ENCODE measurements at regions not wholly inside any gene's neighbourhood (a gene's known extent, or its start where the extent isn't known, plus 50 kb on each side); places are given as distances from the start of the nearest gene placed in this dataset.

DNA sequence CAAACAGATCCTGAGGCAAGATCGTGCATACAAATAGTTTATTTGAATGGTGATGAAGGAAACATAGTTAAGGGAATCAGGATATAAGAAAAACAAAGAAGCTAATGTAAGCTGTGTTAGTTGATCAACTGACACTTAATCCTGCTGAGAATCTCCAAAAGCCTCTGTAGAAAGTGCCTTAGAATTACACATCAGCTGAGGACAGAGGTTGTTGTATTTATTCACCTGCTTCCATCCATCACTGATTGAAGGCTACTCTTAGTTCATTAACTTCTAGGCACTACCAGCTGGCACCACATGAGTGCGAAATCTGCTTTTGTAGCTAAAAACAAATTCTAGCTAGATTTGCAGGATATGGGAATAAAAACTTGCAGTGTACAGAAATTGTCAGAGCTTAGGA, 1082.0 kb upstream of the CNTN5 start:
- H3K27me3 ChIP-seq (ENCODE audit: control insufficient read depth in 2 of 2, insufficient read depth in 2 of 2, low read length in 2 of 2): no peaks in the 10 kb centered on the region
- H3K36me3 Mint-ChIP-seq: no peaks in the 10 kb centered on the region
- H4K20me1 ChIP-seq (ENCODE audit: insufficient read depth, low read length): no peaks in the 10 kb centered on the region
- no peaks in the 10 kb centered on the region for H3K4me1 Mint-ChIP-seq
- H3K4me1 ChIP-seq (ENCODE audit: control insufficient read depth in 1 of 2, insufficient read depth in 2 of 2, low read length in 2 of 2): no peaks in the 10 kb centered on the region
- peaks cover 0 to 6% (median 2%) of the 10 kb centered on the region in 7 donors for H3K9me3 Mint-ChIP-seq
- TF ChIP-seq, protein P1, sequence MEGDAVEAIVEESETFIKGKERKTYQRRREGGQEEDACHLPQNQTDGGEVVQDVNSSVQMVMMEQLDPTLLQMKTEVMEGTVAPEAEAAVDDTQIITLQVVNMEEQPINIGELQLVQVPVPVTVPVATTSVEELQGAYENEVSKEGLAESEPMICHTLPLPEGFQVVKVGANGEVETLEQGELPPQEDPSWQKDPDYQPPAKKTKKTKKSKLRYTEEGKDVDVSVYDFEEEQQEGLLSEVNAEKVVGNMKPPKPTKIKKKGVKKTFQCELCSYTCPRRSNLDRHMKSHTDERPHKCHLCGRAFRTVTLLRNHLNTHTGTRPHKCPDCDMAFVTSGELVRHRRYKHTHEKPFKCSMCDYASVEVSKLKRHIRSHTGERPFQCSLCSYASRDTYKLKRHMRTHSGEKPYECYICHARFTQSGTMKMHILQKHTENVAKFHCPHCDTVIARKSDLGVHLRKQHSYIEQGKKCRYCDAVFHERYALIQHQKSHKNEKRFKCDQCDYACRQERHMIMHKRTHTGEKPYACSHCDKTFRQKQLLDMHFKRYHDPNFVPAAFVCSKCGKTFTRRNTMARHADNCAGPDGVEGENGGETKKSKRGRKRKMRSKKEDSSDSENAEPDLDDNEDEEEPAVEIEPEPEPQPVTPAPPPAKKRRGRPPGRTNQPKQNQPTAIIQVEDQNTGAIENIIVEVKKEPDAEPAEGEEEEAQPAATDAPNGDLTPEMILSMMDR (IDR thresholded peaks at IDR 0.05): no peak
- DNase-seq: no peak
- H3K9ac ChIP-seq (ENCODE audit: insufficient read depth, low read length, poor library complexity, severe bottlenecking): no peak overlapping the region
- WGBS (ENCODE audit: insufficient coverage): no CpG with 5 or more reads among the region's 2 CpGs
- H3K4me3 ChIP-seq (replicated peaks in 1 of 3; ENCODE audit: low read depth in 2 of 3, low read length in 3 of 3): no peak overlapping the region
- H3K36me3 ChIP-seq (replicated peaks in 1 of 2; ENCODE audit: control insufficient read depth in 1 of 2, insufficient read depth in 2 of 2, low read length in 2 of 2): no peaks in the 10 kb centered on the region
- H3K27ac Mint-ChIP-seq: no peak overlapping the region
- no peaks in the 10 kb centered on the region for H3K79me2 ChIP-seq (ENCODE audit: insufficient read depth, low read length)
- H3K27ac ChIP-seq (ENCODE audit: low read depth in 1 of 2, low read length in 2 of 2): no peak overlapping the region
- H3K27me3 Mint-ChIP-seq (ENCODE audit: low read depth in 3 of 3): no peaks in the 10 kb centered on the region
- no peak overlapping the region for H3K4me3 Mint-ChIP-seq
- no peak overlapping the region for H2AFZ ChIP-seq (ENCODE audit: insufficient read depth, low read depth, low read length, poor library complexity, severe bottlenecking)
- H3K9me3 ChIP-seq (replicated peaks in 1 of 2; ENCODE audit: control insufficient read depth in 1 of 2, insufficient read depth in 1 of 2, low read length in 2 of 2): peaks cover 0 to 2% of the 10 kb centered on the region in 2 donors
- intact Hi-C loops (cut with micrococcal nuclease): no loop called here
- H3K4me2 ChIP-seq (replicated peaks; ENCODE audit: extremely low read depth, low read length, poor library complexity, severe bottlenecking): no peak overlapping the region

DNA sequence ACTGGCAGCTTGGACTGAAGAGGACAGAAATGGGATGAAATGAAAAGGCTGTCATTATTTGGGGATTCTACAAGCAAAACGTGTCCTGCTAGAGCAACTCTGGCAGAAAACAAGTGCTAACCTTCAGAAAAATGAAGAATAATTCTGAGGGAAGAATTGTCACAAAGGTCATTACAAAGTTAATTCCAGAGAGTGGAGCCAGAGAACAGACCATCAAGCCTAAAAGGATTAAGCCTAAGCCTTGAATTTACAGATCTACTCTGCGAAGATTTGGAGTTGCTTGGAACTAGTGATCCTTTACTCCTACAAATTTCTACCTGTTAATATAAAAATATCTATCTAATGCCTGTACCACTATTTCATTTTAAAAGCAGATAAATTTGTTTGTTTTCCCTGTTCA, 1077.3 kb upstream of the CNTN5 start:
- Histone ChIP-seq H3K4me3 (replicated peaks in 1 of 3; ENCODE audit: low read depth in 2 of 3, low read length in 3 of 3) (no peak overlapping the region), H3K27ac (ENCODE audit: low read depth in 1 of 2, low read length in 2 of 2) (no peak overlapping the region), H3K4me1 (ENCODE audit: control insufficient read depth in 1 of 2, insufficient read depth in 2 of 2, low read length in 2 of 2) (no peaks in the 10 kb centered on the region), H3K9me3 (replicated peaks in 1 of 2; ENCODE audit: control insufficient read depth in 1 of 2, insufficient read depth in 1 of 2, low read length in 2 of 2) (peaks cover 5% of the 10 kb centered on the region in 2 donors), H3K4me2 (replicated peaks; ENCODE audit: extremely low read depth, low read length, poor library complexity, severe bottlenecking) (no peak overlapping the region), H3K36me3 (replicated peaks in 1 of 2; ENCODE audit: control insufficient read depth in 1 of 2, insufficient read depth in 2 of 2, low read length in 2 of 2) (no peaks in the 10 kb centered on the region), H3K9ac (ENCODE audit: insufficient read depth, low read length, poor library complexity, severe bottlenecking) (no peak overlapping the region), H4K20me1 (ENCODE audit: insufficient read depth, low read length) (no peaks in the 10 kb centered on the region), H3K79me2 (ENCODE audit: insufficient read depth, low read length) (no peaks in the 10 kb centered on the region), H3K27me3 (ENCODE audit: control insufficient read depth in 2 of 2, insufficient read depth in 2 of 2, low read length in 2 of 2) (no peaks in the 10 kb centered on the region), H2AFZ (ENCODE audit: insufficient read depth, low read depth, low read length, poor library complexity, severe bottlenecking) (no peak overlapping the region)
- Mint-ChIP-seq H3K27ac (no peak overlapping the region), H3K27me3 (ENCODE audit: low read depth in 3 of 3) (no peaks in the 10 kb centered on the region), H3K9me3 (peaks cover 0 to 5% (median 2%) of the 10 kb centered on the region in 7 donors), H3K4me3 (no peak overlapping the region), H3K36me3 (no peaks in the 10 kb centered on the region), H3K4me1 (no peaks in the 10 kb centered on the region)
- no peak for DNase-seq
- WGBS (ENCODE audit: insufficient coverage): 50% methylated on average over 1 of the region's 2 CpGs
- TF ChIP-seq, protein P1 (IDR thresholded peaks at IDR 0.05): no peak
- intact Hi-C loops (cut with micrococcal nuclease): loop anchor here in 1 of 2 donors (10.0 kb wide), 1 partner anchor 51 kb away; no protein-coding TSS in a partner anchor

Measured in CD14-positive monocyte (primary cell).